ENCODE measurements at regions not wholly inside any gene's neighbourhood (a gene's known extent, or its start where the extent isn't known, plus 50 kb on each side); places are given as distances from the start of the nearest gene placed in this dataset.
"Not testable (repeated sequence)": the region's sequence is repeated elsewhere in the genome, so short reads cannot be mapped to it uniquely, and the experiment has no call there.

DNA sequence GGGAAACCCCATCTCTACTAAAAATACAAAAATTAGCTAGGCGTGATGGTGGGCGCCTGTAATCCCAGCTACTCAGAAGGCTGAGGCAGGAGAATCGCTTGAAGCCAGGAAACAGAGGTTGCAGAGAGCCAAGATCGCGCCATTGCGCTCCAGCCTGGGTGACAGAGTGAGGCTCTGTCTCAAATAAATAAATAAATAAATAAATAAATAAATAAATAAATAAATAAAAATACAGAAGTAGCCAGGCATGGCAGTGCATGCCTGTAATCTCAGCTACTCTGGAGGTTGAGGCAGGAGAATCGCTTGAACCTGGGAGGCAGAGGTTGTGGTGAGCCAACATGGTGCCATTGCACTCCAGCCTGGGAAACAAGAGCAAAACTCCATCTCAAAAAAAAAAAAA is 1068.7 kb upstream of the CITED2 start:
- TF ChIP-seq CTCF, POLR2AphosphoS5 (IDR thresholded peaks at IDR 0.05): not testable (repeated sequence)
